Neuronal stem cell (in vitro differentiated cells): ENCODE measurements at regions not wholly inside any gene's neighbourhood (a gene's known extent, or its start where the extent isn't known, plus 50 kb on each side); places are given as distances from the start of the nearest gene placed in this dataset.

Source experiments
- DNase-seq: peaks from one replicate; pipeline ENCODE4 v3.0.0-alpha.2; 2013; ENCODE audit warnings: low spot score
- H2AFZ ChIP-seq: one replicate; pipeline ENCODE4 v1.6.1; 2013; ENCODE audit warnings: mild to moderate bottlenecking, low read length, inconsistent platforms
- H2AK5ac ChIP-seq: 2 replicates; pipeline ENCODE4 v1.6.1; 2013; ENCODE audit warnings: low read depth, mild to moderate bottlenecking, inconsistent platforms, low read length, moderate library complexity, mixed read lengths
- H2BK120ac ChIP-seq: 2 replicates; pipeline ENCODE4 v1.6.1; 2013; ENCODE audit warnings: low read depth, mild to moderate bottlenecking, inconsistent platforms, low read length, moderate library complexity, mixed read lengths
- H2BK12ac ChIP-seq: one replicate; pipeline ENCODE4 v1.6.1; 2013; ENCODE audit warnings: low read length, inconsistent platforms
- H2BK15ac ChIP-seq: 2 replicates; pipeline ENCODE4 v1.6.1; 2013; ENCODE audit warnings: mild to moderate bottlenecking, low read length, inconsistent platforms, mixed read lengths
- H2BK5ac ChIP-seq: one replicate; pipeline ENCODE4 v1.6.1; 2013; ENCODE audit warnings: inconsistent platforms, mild to moderate bottlenecking, low read length, moderate library complexity
- H3K14ac ChIP-seq: one replicate; pipeline ENCODE4 v1.6.1; 2013; ENCODE audit warnings: low read length, inconsistent platforms
- H3K18ac ChIP-seq: 2 replicates; pipeline ENCODE4 v1.6.1; 2013; ENCODE audit warnings: low read length, inconsistent platforms
- H3K23ac ChIP-seq: 2 replicates; pipeline ENCODE4 v1.6.1; 2013; ENCODE audit warnings: low read depth, mild to moderate bottlenecking, mixed read lengths, low read length, inconsistent platforms; ENCODE audit not compliant: poor library complexity
- H3K27ac ChIP-seq: replicated peaks from 3 replicates; pipeline ENCODE4 v1.5.1; 2013; ENCODE audit warnings: low read length, inconsistent platforms
- H3K27me3 ChIP-seq, 3 experiments: 2 replicates each; pipeline ENCODE4 v1.6.1; 2013; ENCODE audit warnings: low read length in 3 of 3, mild to moderate bottlenecking in 2 of 3, inconsistent platforms in 1 of 3, low read depth in 1 of 3, mixed read lengths in 1 of 3, moderate library complexity in 1 of 3; ENCODE audit not compliant: control insufficient read depth in 3 of 3, insufficient read depth in 3 of 3
- H3K36me3 ChIP-seq, 2 donors: replicated peaks in 1 of 2; 2 replicates each; pipeline ENCODE4 v1.6.1; 2013; ENCODE audit warnings: low read length in 2 of 2; ENCODE audit not compliant: control insufficient read depth in 2 of 2, insufficient read depth in 2 of 2
- H3K4ac ChIP-seq: 2 replicates; pipeline ENCODE4 v1.6.1; 2013; ENCODE audit warnings: inconsistent platforms, mild to moderate bottlenecking, low read length, moderate library complexity
- H3K4me1 ChIP-seq, 2 donors: 1 replicate in 1 of 2; 2 replicates in 1 of 2; pipeline ENCODE4 v1.6.1; 2013; ENCODE audit warnings: low read length in 2 of 2, low read depth in 1 of 2; ENCODE audit not compliant: control insufficient read depth in 2 of 2, insufficient read depth in 1 of 2
- H3K4me2 ChIP-seq: one replicate; pipeline ENCODE4 v1.6.1; 2013; ENCODE audit warnings: mild to moderate bottlenecking, low read length, inconsistent platforms; ENCODE audit not compliant: insufficient read depth, poor library complexity, severe bottlenecking
- H3K4me3 ChIP-seq, 2 donors: 2 replicates each; pipeline ENCODE4 v1.5.1; 2013; ENCODE audit warnings: low read length in 2 of 2, mild to moderate bottlenecking in 2 of 2, inconsistent platforms in 1 of 2, moderate library complexity in 1 of 2
- H3K79me1 ChIP-seq: one replicate; pipeline ENCODE4 v1.6.1; 2013; ENCODE audit warnings: low read depth, mild to moderate bottlenecking, inconsistent platforms, low read length, moderate library complexity
- H3K9ac ChIP-seq: one replicate; pipeline ENCODE4 v1.6.1; 2013; ENCODE audit warnings: mild to moderate bottlenecking, low read depth, low read length, inconsistent platforms; ENCODE audit not compliant: poor library complexity
- H3K9me3 ChIP-seq, 2 donors: replicated peaks in 1 of 2; 2 replicates each; pipeline versions ENCODE3 to v1.6.1; 2013; ENCODE audit warnings: low read length in 2 of 2, mild to moderate bottlenecking in 2 of 2, inconsistent platforms in 1 of 2, low read depth in 1 of 2, mixed read lengths in 1 of 2, moderate library complexity in 1 of 2; ENCODE audit not compliant: control insufficient read depth in 2 of 2, insufficient read depth in 1 of 2
- H4K8ac ChIP-seq: one replicate; pipeline ENCODE4 v1.6.1; 2013; ENCODE audit warnings: low read depth, mild to moderate bottlenecking, inconsistent platforms, low read length, moderate library complexity
- H4K91ac ChIP-seq: one replicate; pipeline ENCODE4 v1.6.1; 2013; ENCODE audit warnings: low read length, low read depth, mild to moderate bottlenecking, inconsistent platforms; ENCODE audit not compliant: poor library complexity
- WGBS, 2 donors: extraction: QIAGEN DNeasy Blood & Tissue Kit; methylation state at CpG; one replicate each; pipeline ENCODE4 v1.1.7; 2013; ENCODE audit warnings: missing lambda C conversion rate in 2 of 2, mixed read lengths in 1 of 2; ENCODE audit not compliant: insufficient read length in 2 of 2, insufficient replicate concordance in 1 of 2; ENCODE audit errors: extremely low coverage in 2 of 2; 5-methylcytosine and 5-hydroxymethylcytosine counted together

DNA sequence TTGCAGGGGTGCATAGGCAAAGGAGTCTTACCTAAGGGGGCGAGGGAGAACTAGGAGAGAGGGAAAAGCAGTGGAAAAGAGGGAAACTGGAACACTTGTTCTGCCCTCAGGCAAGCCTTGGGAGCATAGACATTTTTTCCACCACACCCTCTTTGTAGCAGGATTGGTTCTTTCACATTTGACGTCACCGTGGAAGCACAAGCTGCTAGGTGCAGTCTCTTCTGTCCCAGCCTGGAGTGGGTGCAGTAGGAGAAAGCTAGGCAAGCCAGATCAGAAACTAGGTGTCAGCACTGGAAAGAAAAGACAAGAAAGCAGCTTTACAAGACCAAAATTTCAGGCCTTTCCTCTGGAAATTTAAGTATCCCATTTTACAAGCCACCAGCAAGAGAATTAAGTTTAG, 440.4 kb downstream of the EFNA5 start:
- Histone ChIP-seq H3K79me1 (no peaks in the 10 kb centered on the region), H3K14ac (no peak overlapping the region), H4K91ac (no peak overlapping the region), H4K8ac (no peak overlapping the region), H3K4ac (no peak overlapping the region), H2BK15ac (no peak overlapping the region), H2AFZ (peak overlapping the region; percentile 36), H2BK120ac (no peak overlapping the region), H3K36me3 (no peaks in the 10 kb centered on the region), H3K4me3 (no peak overlapping the region), H3K4me1 (peaks cover 0 to 3% of the 10 kb centered on the region in 2 donors), H2BK5ac (no peak overlapping the region), H3K4me2 (no peak overlapping the region), H3K9me3 (no peaks in the 10 kb centered on the region), H3K23ac (no peak overlapping the region), H2BK12ac (no peak overlapping the region), H3K27ac (no peak overlapping the region), H3K9ac (no peak overlapping the region), H3K27me3 (no peaks in the 10 kb centered on the region), H3K18ac (no peak overlapping the region), H2AK5ac (no peak overlapping the region)
- WGBS, 2 donors: no CpG with 5 or more reads among the region's 3 CpGs
- DNase-seq: no peak

DNA sequence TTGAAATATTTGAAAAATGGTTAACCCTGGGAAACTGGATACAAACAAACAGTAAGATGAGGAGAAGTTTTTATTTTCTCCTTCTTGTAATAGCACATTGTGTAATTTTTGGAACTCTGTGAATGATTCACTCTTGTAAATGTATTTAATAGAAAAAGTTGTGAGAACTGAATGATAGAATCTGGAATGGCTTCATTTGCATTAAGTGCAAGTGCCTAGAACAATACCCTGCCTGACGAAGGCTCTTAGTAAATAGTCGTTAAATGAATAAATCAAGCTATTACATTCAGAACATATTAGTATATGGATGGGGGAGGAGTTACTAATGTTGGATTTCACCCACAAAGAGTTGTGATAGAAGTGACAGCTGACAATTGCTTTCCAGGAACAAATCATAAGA, 442.5 kb downstream of the EFNA5 start:
- H3K36me3 ChIP-seq: no peaks in the 10 kb centered on the region
- no peak overlapping the region for H3K23ac ChIP-seq
- no peak overlapping the region for H3K27ac ChIP-seq
- no peak overlapping the region for H2BK120ac ChIP-seq
- no peak overlapping the region for H4K91ac ChIP-seq
- no peak overlapping the region for H2BK15ac ChIP-seq
- no peaks in the 10 kb centered on the region for H3K9me3 ChIP-seq
- H3K79me1 ChIP-seq: no peaks in the 10 kb centered on the region
- no peak overlapping the region for H3K4me3 ChIP-seq
- H3K18ac ChIP-seq: no peak overlapping the region
- H2AK5ac ChIP-seq: no peak overlapping the region
- H3K14ac ChIP-seq: no peak overlapping the region
- H4K8ac ChIP-seq: no peak overlapping the region
- no CpG with 5 or more reads among the region's 2 CpGs for WGBS, 2 donors
- H2BK12ac ChIP-seq: no peak overlapping the region
- H3K9ac ChIP-seq: no peak overlapping the region
- H2BK5ac ChIP-seq: no peak overlapping the region
- peaks cover 0 to 3% of the 10 kb centered on the region in 2 donors for H3K4me1 ChIP-seq
- H3K4me2 ChIP-seq: no peak overlapping the region
- H2AFZ ChIP-seq: no peak overlapping the region
- H3K27me3 ChIP-seq: no peaks in the 10 kb centered on the region
- no peak overlapping the region for H3K4ac ChIP-seq
- no peak for DNase-seq

DNA sequence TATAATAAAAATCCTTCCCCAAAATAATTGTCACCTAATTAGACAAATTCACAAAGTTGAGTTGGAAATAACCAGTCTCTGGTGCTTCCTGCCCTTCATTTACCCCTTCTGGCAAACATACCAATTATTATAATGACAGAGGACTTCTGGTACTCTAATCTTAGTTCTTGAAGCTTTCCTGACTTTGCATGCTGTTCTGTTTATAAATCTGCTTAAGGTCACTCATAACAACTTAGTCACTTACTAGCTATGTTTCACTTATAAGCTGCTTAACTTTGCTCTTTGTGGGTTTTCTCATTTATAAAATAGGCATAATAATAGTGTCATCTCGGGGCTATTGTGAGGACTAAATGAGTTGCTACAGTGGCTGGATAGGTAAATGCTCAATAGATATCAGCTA, 446.5 kb downstream of the EFNA5 start:
- Histone ChIP-seq H2AFZ (no peak overlapping the region), H4K91ac (no peak overlapping the region), H3K4me1 (no peaks in the 10 kb centered on the region), H3K9me3 (no peaks in the 10 kb centered on the region), H3K27me3 (no peaks in the 10 kb centered on the region), H3K14ac (no peak overlapping the region), H3K4ac (no peak overlapping the region), H2AK5ac (no peak overlapping the region), H3K4me3 (no peak overlapping the region), H2BK15ac (no peak overlapping the region), H3K27ac (no peak overlapping the region), H2BK5ac (no peak overlapping the region), H3K79me1 (no peaks in the 10 kb centered on the region), H2BK12ac (no peak overlapping the region), H3K4me2 (no peak overlapping the region), H3K18ac (no peak overlapping the region), H3K23ac (no peak overlapping the region), H3K9ac (no peak overlapping the region), H4K8ac (no peak overlapping the region), H2BK120ac (no peak overlapping the region), H3K36me3 (no peaks in the 10 kb centered on the region)
- no peak for DNase-seq
- WGBS, 2 donors: no CpG with 5 or more reads among the region's 1 CpG

DNA sequence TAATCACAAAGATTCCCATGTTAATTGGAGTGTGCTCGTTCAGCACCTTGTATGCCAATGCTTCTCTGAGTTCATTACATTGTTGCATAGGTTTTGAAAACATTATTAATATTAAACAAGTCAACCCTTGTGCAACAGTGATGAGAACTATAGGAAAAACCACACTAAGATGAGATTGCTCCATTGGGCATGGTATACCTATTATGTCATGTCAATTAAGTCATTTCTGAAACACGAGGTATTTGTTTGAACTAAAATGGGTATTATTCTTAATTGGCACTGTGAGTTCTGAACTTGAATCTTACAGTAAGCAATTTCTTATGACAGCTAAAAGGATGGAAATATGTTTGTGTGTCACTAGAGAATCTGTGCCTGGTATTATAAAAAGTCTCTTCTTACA, 447.7 kb downstream of the EFNA5 start:
- WGBS, 2 donors: no CpG with 5 or more reads among the region's 2 CpGs
- no peaks in the 10 kb centered on the region for H3K79me1 ChIP-seq
- H3K4ac ChIP-seq: no peak overlapping the region
- no peak overlapping the region for H2BK15ac ChIP-seq
- no peak overlapping the region for H3K4me2 ChIP-seq
- no peak for DNase-seq
- H3K27ac ChIP-seq: no peak overlapping the region
- H3K18ac ChIP-seq: no peak overlapping the region
- no peak overlapping the region for H2AK5ac ChIP-seq
- H2BK120ac ChIP-seq: no peak overlapping the region
- no peak overlapping the region for H4K8ac ChIP-seq
- H3K9me3 ChIP-seq: no peaks in the 10 kb centered on the region
- H3K23ac ChIP-seq: no peak overlapping the region
- H3K36me3 ChIP-seq: no peaks in the 10 kb centered on the region
- no peak overlapping the region for H3K4me3 ChIP-seq
- no peaks in the 10 kb centered on the region for H3K4me1 ChIP-seq
- no peaks in the 10 kb centered on the region for H3K27me3 ChIP-seq
- no peak overlapping the region for H2BK12ac ChIP-seq
- H2AFZ ChIP-seq: no peak overlapping the region
- no peak overlapping the region for H3K14ac ChIP-seq
- H3K9ac ChIP-seq: no peak overlapping the region
- H2BK5ac ChIP-seq: no peak overlapping the region
- H4K91ac ChIP-seq: no peak overlapping the region
